ENCODE measurements at regions not wholly inside any gene's neighbourhood (a gene's known extent, or its start where the extent isn't known, plus 50 kb on each side); places are given as distances from the start of the nearest gene placed in this dataset.

GRCh38 chr12:91533366-91533765 lies 350.7 kb upstream of the DCN start:
- TF ChIP-seq POLR2AphosphoS5 (IDR thresholded peaks at IDR 0.05) (no peak), CTCF (IDR thresholded peaks at IDR 0.05) (no peak), POLR2A (IDR thresholded peaks at IDR 0.05) (no peak)

Measured in sigmoid colon (tissue), 4 donors.